ENCODE measurements at regions not wholly inside any gene's neighbourhood (a gene's known extent, or its start where the extent isn't known, plus 50 kb on each side); places are given as distances from the start of the nearest gene placed in this dataset.

- TF ChIP-seq CTCF (conservative IDR thresholded peaks at IDR 0.05; ENCODE audit: low read depth in 2 of 2) = no peak
- no peak for TF ChIP-seq POLR2AphosphoS5 (IDR thresholded peaks at IDR 0.05; ENCODE audit: low read depth)
- no peak for TF ChIP-seq CREB1 (CRISPR knock-in tag; IDR thresholded peaks at IDR 0.05; ENCODE audit: low read depth)
- TF ChIP-seq ZNF462 (CRISPR knock-in tag; IDR thresholded peaks at IDR 0.05) = no peak
- TF ChIP-seq EZH2 (IDR thresholded peaks at IDR 0.05; ENCODE audit: low read depth, unreplicated experiment) = no peak
- TF ChIP-seq JUNB (IDR thresholded peaks at IDR 0.05; ENCODE audit: unreplicated experiment) = no peak
- TF ChIP-seq REST (IDR thresholded peaks at IDR 0.05; ENCODE audit: unreplicated experiment) = no peak
- TF ChIP-seq ZNF114 (CRISPR knock-in tag; IDR thresholded peaks at IDR 0.05) = no peak
- TF ChIP-seq EZH2phosphoT487 (IDR thresholded peaks at IDR 0.05; ENCODE audit: unreplicated experiment) = no peak
- TF ChIP-seq NANOG (IDR thresholded peaks at IDR 0.05; ENCODE audit: borderline replicate concordance) = no peak
Observed at GRCh38 chr5:117615226-117615625, 1040.6 kb upstream of the SEMA6A start.

All from GM23338 (cell line).